GM23338 (cell line): ENCODE measurements at regions not wholly inside any gene's neighbourhood (a gene's known extent, or its start where the extent isn't known, plus 50 kb on each side); places are given as distances from the start of the nearest gene placed in this dataset.

ENCODE experiments used
- ATAC-seq: fragments of 200-7000 bp; cut with Tn5 transposase; 3 replicates; pipeline ENCODE4 v1.9.1; 2020
- DNase-seq: peaks from one replicate; pipeline ENCODE4 v3.0.0-alpha.2; 2015; ENCODE audit warnings: low spot score
- H2AFZ ChIP-seq: fragments of 200-600 bp; sonication (generic); 2 replicates; pipeline ENCODE4 v1.8.0; 2016; ENCODE audit warnings: antibody characterized with exemption, mild to moderate bottlenecking, moderate library complexity
- H3F3A ChIP-seq: fragments of 200-600 bp; sonication (generic); replicated peaks from 2 replicates; pipeline ENCODE4 v1.8.0; 2017; ENCODE audit warnings: antibody characterized with exemption, mixed run types, low read depth
- H3K27ac ChIP-seq: fragments of 200-600 bp; sonication (generic); 2 replicates; pipeline ENCODE4 v1.6.1; 2016; ENCODE audit warnings: low read depth
- H3K27me3 ChIP-seq: fragments of 200-600 bp; sonication (generic); 2 replicates; pipeline ENCODE4 v1.8.0; 2016; ENCODE audit warnings: mild to moderate bottlenecking, mixed run types, moderate library complexity; ENCODE audit not compliant: insufficient read depth
- H3K36me3 ChIP-seq: fragments of 200-600 bp; sonication (generic); 2 replicates; pipeline ENCODE4 v1.8.0; 2016; ENCODE audit warnings: mild to moderate bottlenecking; ENCODE audit not compliant: insufficient read depth
- H3K4me1 ChIP-seq: fragments of 200-600 bp; sonication (generic); 2 replicates; pipeline ENCODE4 v1.8.0; 2016; ENCODE audit warnings: mild to moderate bottlenecking, moderate library complexity; ENCODE audit not compliant: insufficient read depth
- H3K4me2 ChIP-seq: fragments of 200-600 bp; sonication (generic); 2 replicates; pipeline ENCODE4 v1.7.1; 2017; ENCODE audit warnings: mixed run types
- H3K4me3 ChIP-seq: fragments of 200-600 bp; sonication (generic); 2 replicates; pipeline ENCODE4 v1.6.1; 2016; ENCODE audit warnings: mixed run types
- H3K79me2 ChIP-seq: fragments of 200-600 bp; sonication (generic); replicated peaks from 2 replicates; pipeline ENCODE4 v1.8.0; 2017; ENCODE audit warnings: mild to moderate bottlenecking; ENCODE audit not compliant: insufficient read depth
- H3K9me2 ChIP-seq: fragments of 200-600 bp; sonication (generic); 2 replicates; pipeline ENCODE4 v1.8.0; 2017; ENCODE audit not compliant: insufficient read depth
- H4K20me1 ChIP-seq: fragments of 200-600 bp; sonication (generic); replicated peaks from 2 replicates; pipeline ENCODE4 v1.8.0; 2017; ENCODE audit warnings: mild to moderate bottlenecking; ENCODE audit not compliant: insufficient read depth
- H3K27ac Mint-ChIP-seq: 2 replicates; pipeline ENCODE4 v1.8.0; 2020; ENCODE audit warnings: inconsistent platforms, mild to moderate bottlenecking, moderate library complexity, mixed read lengths
- H3K27me3 Mint-ChIP-seq: 3 replicates; pipeline ENCODE4 v1.8.0; 2022; ENCODE audit warnings: low read depth, mild to moderate bottlenecking, moderate library complexity, mixed read lengths, inconsistent platforms; ENCODE audit not compliant: insufficient read depth, poor library complexity
- H3K36me3 Mint-ChIP-seq: 3 replicates; pipeline ENCODE4 v1.8.0; 2021; ENCODE audit warnings: low read depth, mild to moderate bottlenecking, inconsistent platforms, moderate library complexity, mixed read lengths
- H3K4me1 Mint-ChIP-seq: 3 replicates; pipeline ENCODE4 v1.8.0; 2020; ENCODE audit warnings: mild to moderate bottlenecking, inconsistent platforms, mixed read lengths
- H3K4me3 Mint-ChIP-seq: 3 replicates; pipeline ENCODE4 v1.8.0; 2021; ENCODE audit warnings: moderate library complexity, mild to moderate bottlenecking, inconsistent platforms, mixed read lengths
- H3K9me3 Mint-ChIP-seq: 3 replicates; pipeline ENCODE4 v1.8.0; 2020; ENCODE audit warnings: moderate library complexity, mild to moderate bottlenecking, inconsistent platforms, mixed read lengths
- EZH2 ChIP-seq: fragments of 200-600 bp; sonication (generic); IDR thresholded peaks from one replicate; pipeline ENCODE4 v1.8.0; 2017; ENCODE audit warnings: antibody characterized with exemption, mild to moderate bottlenecking, low read depth; ENCODE audit not compliant: unreplicated experiment
- EZH2phosphoT487 ChIP-seq: fragments of 200-600 bp; sonication (generic); IDR thresholded peaks from one replicate; pipeline ENCODE4 v1.8.1; 2018; ENCODE audit warnings: antibody characterized with exemption; ENCODE audit not compliant: unreplicated experiment
- STAT1 ChIP-seq: IDR thresholded peaks from one replicate; pipeline ENCODE4 v1.6.1; 2016; ENCODE audit warnings: antibody characterized with exemption; ENCODE audit not compliant: unreplicated experiment
- ZNF114 ChIP-seq: fragments of 250-450 bp; sonication (Bioruptor Pico); IDR thresholded peaks from 2 replicates; pipeline ENCODE4 v1.5.0; 2020; ENCODE audit warnings: mild to moderate bottlenecking, moderate library complexity
- ZNF331 ChIP-seq: fragments of 250-450 bp; sonication (Bioruptor Pico); IDR thresholded peaks from 2 replicates; pipeline ENCODE4 v1.5.0; 2020; ENCODE audit warnings: low read depth, mild to moderate bottlenecking, moderate library complexity
- ZNF462 ChIP-seq: fragments of 250-450 bp; sonication (Bioruptor Pico); IDR thresholded peaks from 2 replicates; pipeline ENCODE4 v1.5.0; 2020; ENCODE audit warnings: mild to moderate bottlenecking, moderate library complexity
- TF ChIP-seq, protein P1 (sequence below), 2 experiments: fragments of 200-600 bp in 1 of 2; sonication (generic) in 1 of 2; conservative IDR thresholded peaks; 2 replicates each; pipeline versions ENCODE4 v1.5.1 to v1.6.1; 2016 to 2017; ENCODE audit warnings: antibody characterized with exemption in 2 of 2, low read depth in 2 of 2, mild to moderate bottlenecking in 2 of 2, moderate library complexity in 1 of 2
- TF ChIP-seq, protein P2 (sequence below): IDR thresholded peaks from 2 replicates; pipeline ENCODE4 v1.6.1; 2016; ENCODE audit warnings: antibody characterized with exemption

GRCh38 chr7:93632371-93632770, 57.8 kb upstream of the CALCR start:
- TF ChIP-seq STAT1 = no peak
- no peak for TF ChIP-seq ZNF331 (CRISPR knock-in tag)
- TF ChIP-seq, protein P1, sequence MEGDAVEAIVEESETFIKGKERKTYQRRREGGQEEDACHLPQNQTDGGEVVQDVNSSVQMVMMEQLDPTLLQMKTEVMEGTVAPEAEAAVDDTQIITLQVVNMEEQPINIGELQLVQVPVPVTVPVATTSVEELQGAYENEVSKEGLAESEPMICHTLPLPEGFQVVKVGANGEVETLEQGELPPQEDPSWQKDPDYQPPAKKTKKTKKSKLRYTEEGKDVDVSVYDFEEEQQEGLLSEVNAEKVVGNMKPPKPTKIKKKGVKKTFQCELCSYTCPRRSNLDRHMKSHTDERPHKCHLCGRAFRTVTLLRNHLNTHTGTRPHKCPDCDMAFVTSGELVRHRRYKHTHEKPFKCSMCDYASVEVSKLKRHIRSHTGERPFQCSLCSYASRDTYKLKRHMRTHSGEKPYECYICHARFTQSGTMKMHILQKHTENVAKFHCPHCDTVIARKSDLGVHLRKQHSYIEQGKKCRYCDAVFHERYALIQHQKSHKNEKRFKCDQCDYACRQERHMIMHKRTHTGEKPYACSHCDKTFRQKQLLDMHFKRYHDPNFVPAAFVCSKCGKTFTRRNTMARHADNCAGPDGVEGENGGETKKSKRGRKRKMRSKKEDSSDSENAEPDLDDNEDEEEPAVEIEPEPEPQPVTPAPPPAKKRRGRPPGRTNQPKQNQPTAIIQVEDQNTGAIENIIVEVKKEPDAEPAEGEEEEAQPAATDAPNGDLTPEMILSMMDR (conservative IDR thresholded peaks at IDR 0.05; ENCODE audit: low read depth in 2 of 2) = no peak

DNA sequence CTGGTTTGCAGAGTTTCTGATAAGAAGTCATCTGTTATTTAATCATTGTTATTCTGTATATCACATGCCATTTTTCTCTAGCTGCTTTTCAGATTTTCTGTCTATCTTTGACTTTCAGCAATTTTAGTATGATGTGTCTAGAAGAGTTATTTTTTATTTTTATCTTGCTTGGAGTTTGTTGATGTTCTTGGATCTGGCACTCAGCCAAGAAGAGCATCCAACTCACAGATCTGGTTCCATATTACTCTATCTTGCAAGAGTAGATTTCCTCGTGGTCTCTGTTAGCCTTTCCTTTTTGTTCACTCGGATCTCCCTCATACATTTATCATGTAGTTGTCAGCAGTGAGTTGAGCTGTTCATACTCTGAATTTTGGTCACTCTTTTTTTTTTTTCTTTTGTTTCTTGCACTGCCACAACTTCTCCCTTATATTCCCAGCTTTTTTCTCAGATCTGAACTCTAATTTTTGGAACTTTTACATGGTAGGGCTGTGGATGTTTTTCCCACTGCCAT, 54.8 kb upstream of the CALCR start:
- H3K36me3 ChIP-seq = no peaks in the 10 kb centered on the region
- peaks cover 3% of the 10 kb centered on the region; the same call in 1 of the 3 replicates for H3K36me3 Mint-ChIP-seq
- H3K27me3 ChIP-seq = no peaks in the 10 kb centered on the region
- no peaks in the 10 kb centered on the region for H4K20me1 ChIP-seq
- no peaks in the 10 kb centered on the region for H3K9me3 Mint-ChIP-seq
- no peak for DNase-seq
- no peaks in the 10 kb centered on the region for H3K4me1 ChIP-seq
- H3K4me3 ChIP-seq = no peak overlapping the region
- H3F3A ChIP-seq = no peaks in the 10 kb centered on the region
- no peaks in the 10 kb centered on the region for H3K79me2 ChIP-seq
- no peak overlapping the region for H3K27ac Mint-ChIP-seq
- H3K4me2 ChIP-seq = no peak overlapping the region
- no peak for ATAC-seq
- H3K4me3 Mint-ChIP-seq = no peak overlapping the region
- peaks cover 8% of the 10 kb centered on the region; the same call in 2 of the 3 replicates for H3K4me1 Mint-ChIP-seq
- H3K27ac ChIP-seq = no peak overlapping the region
- H3K27me3 Mint-ChIP-seq = no peaks in the 10 kb centered on the region
- H2AFZ ChIP-seq = no peak overlapping the region
- no peaks in the 10 kb centered on the region for H3K9me2 ChIP-seq
- TF ChIP-seq EZH2phosphoT487 (no peak), ZNF331 (CRISPR knock-in tag) (no peak), ZNF462 (CRISPR knock-in tag) (no peak), ZNF114 (CRISPR knock-in tag) (no peak), STAT1 (no peak), EZH2 (no peak)
- TF ChIP-seq, protein P2, sequence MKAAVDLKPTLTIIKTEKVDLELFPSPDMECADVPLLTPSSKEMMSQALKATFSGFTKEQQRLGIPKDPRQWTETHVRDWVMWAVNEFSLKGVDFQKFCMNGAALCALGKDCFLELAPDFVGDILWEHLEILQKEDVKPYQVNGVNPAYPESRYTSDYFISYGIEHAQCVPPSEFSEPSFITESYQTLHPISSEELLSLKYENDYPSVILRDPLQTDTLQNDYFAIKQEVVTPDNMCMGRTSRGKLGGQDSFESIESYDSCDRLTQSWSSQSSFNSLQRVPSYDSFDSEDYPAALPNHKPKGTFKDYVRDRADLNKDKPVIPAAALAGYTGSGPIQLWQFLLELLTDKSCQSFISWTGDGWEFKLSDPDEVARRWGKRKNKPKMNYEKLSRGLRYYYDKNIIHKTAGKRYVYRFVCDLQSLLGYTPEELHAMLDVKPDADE = no peak

More at GRCh38 chr7:93632371-93632770, 57.8 kb upstream of the CALCR start:
- Histone ChIP-seq H3K27me3 (no peaks in the 10 kb centered on the region), H3K27ac (no peak overlapping the region), H3K9me2 (peaks cover 9% of the 10 kb centered on the region), H3K4me3 (no peak overlapping the region), H3K79me2 (no peaks in the 10 kb centered on the region), H3F3A (no peaks in the 10 kb centered on the region), H3K36me3 (no peaks in the 10 kb centered on the region), H4K20me1 (no peaks in the 10 kb centered on the region), H3K4me1 (0 out of 2 replicates have a peak, but pooled peaks cover under 1% of the 10 kb centered on the region), H3K4me2 (no peak overlapping the region), H2AFZ (no peak overlapping the region)
- Mint-ChIP-seq H3K9me3 (no peaks in the 10 kb centered on the region; the same call in 2 of the 3 replicates), H3K36me3 (peaks cover 26% of the 10 kb centered on the region; the same call in 2 of the 3 replicates), H3K27ac (no peak overlapping the region), H3K27me3 (peaks cover 2% of the 10 kb centered on the region), H3K4me3 (no peak overlapping the region), H3K4me1 (peaks cover 16% of the 10 kb centered on the region)
- DNase-seq (no peak), ATAC-seq (no peak)
